ENCODE measurements at regions not wholly inside any gene's neighbourhood (a gene's known extent, or its start where the extent isn't known, plus 50 kb on each side); places are given as distances from the start of the nearest gene placed in this dataset.

DNA sequence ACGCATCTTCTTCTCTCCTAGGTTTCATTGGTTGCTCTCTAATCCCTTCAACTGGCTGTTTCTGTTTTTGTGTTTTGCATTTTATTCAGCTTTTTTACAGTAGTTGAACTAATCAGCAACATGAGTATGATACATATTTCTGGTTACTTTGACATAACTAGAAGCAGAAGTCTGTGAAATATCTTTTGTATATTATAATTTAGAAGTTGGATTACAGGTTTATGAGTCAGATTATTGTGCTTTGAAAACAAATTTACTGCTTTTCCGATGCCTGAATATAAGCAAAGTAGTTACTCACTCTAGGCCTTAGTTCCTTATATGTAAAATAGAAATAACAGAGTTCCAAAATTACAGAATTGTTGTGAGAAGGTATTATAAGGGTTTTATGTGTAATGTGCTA lies 96.2 kb upstream of the MEOX2 start:
- Mint-ChIP-seq H3K27ac (ENCODE audit: unreplicated experiment) (no peak overlapping the region), H3K36me3 (ENCODE audit: low read depth, unreplicated experiment) (no peaks in the 10 kb centered on the region)
- TF ChIP-seq, protein P1, sequence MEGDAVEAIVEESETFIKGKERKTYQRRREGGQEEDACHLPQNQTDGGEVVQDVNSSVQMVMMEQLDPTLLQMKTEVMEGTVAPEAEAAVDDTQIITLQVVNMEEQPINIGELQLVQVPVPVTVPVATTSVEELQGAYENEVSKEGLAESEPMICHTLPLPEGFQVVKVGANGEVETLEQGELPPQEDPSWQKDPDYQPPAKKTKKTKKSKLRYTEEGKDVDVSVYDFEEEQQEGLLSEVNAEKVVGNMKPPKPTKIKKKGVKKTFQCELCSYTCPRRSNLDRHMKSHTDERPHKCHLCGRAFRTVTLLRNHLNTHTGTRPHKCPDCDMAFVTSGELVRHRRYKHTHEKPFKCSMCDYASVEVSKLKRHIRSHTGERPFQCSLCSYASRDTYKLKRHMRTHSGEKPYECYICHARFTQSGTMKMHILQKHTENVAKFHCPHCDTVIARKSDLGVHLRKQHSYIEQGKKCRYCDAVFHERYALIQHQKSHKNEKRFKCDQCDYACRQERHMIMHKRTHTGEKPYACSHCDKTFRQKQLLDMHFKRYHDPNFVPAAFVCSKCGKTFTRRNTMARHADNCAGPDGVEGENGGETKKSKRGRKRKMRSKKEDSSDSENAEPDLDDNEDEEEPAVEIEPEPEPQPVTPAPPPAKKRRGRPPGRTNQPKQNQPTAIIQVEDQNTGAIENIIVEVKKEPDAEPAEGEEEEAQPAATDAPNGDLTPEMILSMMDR (IDR thresholded peaks at IDR 0.05; ENCODE audit: insufficient read depth, low read depth, low read length), result no peak
- no peak for TF ChIP-seq EZH2 (IDR thresholded peaks at IDR 0.05; ENCODE audit: insufficient read depth, low read length)

DNA sequence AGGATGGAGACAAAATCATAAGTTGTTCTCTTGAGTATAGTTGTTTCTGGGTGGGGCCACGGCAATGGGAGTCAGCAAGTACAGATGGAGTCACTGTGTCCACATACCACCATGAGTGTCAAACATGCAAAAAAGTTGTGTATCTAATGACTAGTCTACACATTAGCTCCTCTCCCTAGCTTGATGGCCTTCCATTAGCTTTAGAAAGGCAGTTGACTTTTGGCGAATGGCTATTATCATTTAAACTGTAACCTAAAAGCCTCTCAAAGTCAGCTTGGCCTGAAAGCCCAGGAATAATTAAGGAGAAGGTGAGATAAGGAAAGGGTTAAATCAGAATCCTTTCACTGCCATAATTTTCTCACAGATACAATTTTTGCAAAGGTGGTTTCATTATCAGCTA lies 95.5 kb upstream of the MEOX2 start:
- Histone ChIP-seq H3K9ac (ENCODE audit: low read length) (no peak overlapping the region), H3K36me3 (ENCODE audit: insufficient read depth, low read length) (no peaks in the 10 kb centered on the region), H3K4me3 (ENCODE audit: insufficient read depth, low read depth, low read length) (no peak overlapping the region), H4K20me1 (ENCODE audit: insufficient read depth, low read length) (no peaks in the 10 kb centered on the region), H3K4me2 (ENCODE audit: low read length) (no peak overlapping the region), H3K79me2 (ENCODE audit: insufficient read depth, low read length) (no peaks in the 10 kb centered on the region), H3K4me1 (ENCODE audit: insufficient read depth, low read length) (no peaks in the 10 kb centered on the region), H3K27ac (ENCODE audit: low read depth, low read length) (no peak overlapping the region), H2AFZ (ENCODE audit: low read depth, low read length) (no peak overlapping the region), H3K27me3 (ENCODE audit: insufficient read depth, low read length) (no peaks in the 10 kb centered on the region), H3K9me3 (ENCODE audit: insufficient read depth, low read depth, low read length) (no peaks in the 10 kb centered on the region)
- no peaks in the 10 kb centered on the region for H3K36me3 Mint-ChIP-seq (ENCODE audit: low read depth, unreplicated experiment)
- DNase-seq (ENCODE audit: low read depth) (no peak), FAIRE-seq (no peak)
- H3K9me3 Mint-ChIP-seq (ENCODE audit: unreplicated experiment), result no peaks in the 10 kb centered on the region
- no peaks in the 10 kb centered on the region for H3K27me3 Mint-ChIP-seq (ENCODE audit: low read depth, unreplicated experiment)
- TF ChIP-seq EZH2 (IDR thresholded peaks at IDR 0.05; ENCODE audit: insufficient read depth, low read length), result no peak
- TF ChIP-seq, protein P1 (IDR thresholded peaks at IDR 0.05; ENCODE audit: insufficient read depth, low read depth, low read length), result no peak
- peaks cover 15% of the 10 kb centered on the region for H3K4me1 Mint-ChIP-seq (ENCODE audit: low read depth, unreplicated experiment)
- no peak overlapping the region for H3K4me3 Mint-ChIP-seq (ENCODE audit: unreplicated experiment)
- H3K27ac Mint-ChIP-seq (ENCODE audit: unreplicated experiment), result no peak overlapping the region

More for the DNA sequence above, 96.2 kb upstream of the MEOX2 start:
- H3K79me2 ChIP-seq (ENCODE audit: insufficient read depth, low read length), result no peaks in the 10 kb centered on the region
- no peak for DNase-seq (ENCODE audit: low read depth)
- H2AFZ ChIP-seq (ENCODE audit: low read depth, low read length), result no peak overlapping the region
- H3K9ac ChIP-seq (ENCODE audit: low read length), result no peak overlapping the region
- FAIRE-seq, result no peak
- H3K36me3 ChIP-seq (ENCODE audit: insufficient read depth, low read length), result no peaks in the 10 kb centered on the region
- no peak overlapping the region for H3K4me3 ChIP-seq (ENCODE audit: insufficient read depth, low read depth, low read length)
- H3K4me1 Mint-ChIP-seq (ENCODE audit: low read depth, unreplicated experiment), result peaks cover 15% of the 10 kb centered on the region
- H3K27ac ChIP-seq (ENCODE audit: low read depth, low read length), result no peak overlapping the region
- H3K27me3 ChIP-seq (ENCODE audit: insufficient read depth, low read length), result no peaks in the 10 kb centered on the region
- H3K9me3 ChIP-seq (ENCODE audit: insufficient read depth, low read depth, low read length), result no peaks in the 10 kb centered on the region
- no peaks in the 10 kb centered on the region for H4K20me1 ChIP-seq (ENCODE audit: insufficient read depth, low read length)
- no peaks in the 10 kb centered on the region for H3K4me1 ChIP-seq (ENCODE audit: insufficient read depth, low read length)
- no peaks in the 10 kb centered on the region for H3K27me3 Mint-ChIP-seq (ENCODE audit: low read depth, unreplicated experiment)
- no peak overlapping the region for H3K4me2 ChIP-seq (ENCODE audit: low read length)
- H3K9me3 Mint-ChIP-seq (ENCODE audit: unreplicated experiment), result no peaks in the 10 kb centered on the region
- H3K4me3 Mint-ChIP-seq (ENCODE audit: unreplicated experiment), result no peak overlapping the region

DNA sequence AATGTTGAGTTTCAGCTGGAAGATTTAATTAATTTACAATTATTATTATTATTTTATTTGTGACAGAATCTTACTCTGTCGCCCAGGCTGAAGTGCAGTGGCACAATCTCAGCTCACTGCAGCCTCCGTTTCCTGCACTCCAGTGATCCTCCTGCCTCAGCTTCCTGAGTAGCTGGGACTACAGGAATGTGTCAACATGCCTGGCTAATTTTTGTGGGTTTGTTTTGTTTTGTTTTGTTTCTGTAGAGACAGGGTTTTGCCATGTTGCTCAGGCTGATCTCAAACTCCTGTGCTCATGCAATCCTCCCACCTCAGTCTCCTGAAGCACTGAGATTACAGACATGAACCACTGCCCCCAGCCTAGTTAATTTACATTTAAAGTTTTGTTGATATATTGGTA lies 93.8 kb upstream of the MEOX2 start:
- H3K4me1 ChIP-seq (ENCODE audit: insufficient read depth, low read length), result no peaks in the 10 kb centered on the region
- H3K9ac ChIP-seq (ENCODE audit: low read length), result no peak overlapping the region
- TF ChIP-seq, protein P1 (IDR thresholded peaks at IDR 0.05; ENCODE audit: insufficient read depth, low read depth, low read length), result no peak
- no peak for TF ChIP-seq EZH2 (IDR thresholded peaks at IDR 0.05; ENCODE audit: insufficient read depth, low read length)
- H3K9me3 ChIP-seq (ENCODE audit: insufficient read depth, low read depth, low read length), result no peaks in the 10 kb centered on the region
- no peaks in the 10 kb centered on the region for H3K27me3 ChIP-seq (ENCODE audit: insufficient read depth, low read length)
- H3K4me2 ChIP-seq (ENCODE audit: low read length), result no peak overlapping the region
- no peak overlapping the region for H3K4me3 Mint-ChIP-seq (ENCODE audit: unreplicated experiment)
- H2AFZ ChIP-seq (ENCODE audit: low read depth, low read length), result no peak overlapping the region
- H3K27ac Mint-ChIP-seq (ENCODE audit: unreplicated experiment), result peak overlapping the region; percentile 85
- H3K36me3 ChIP-seq (ENCODE audit: insufficient read depth, low read length), result no peaks in the 10 kb centered on the region
- no peak overlapping the region for H3K4me3 ChIP-seq (ENCODE audit: insufficient read depth, low read depth, low read length)
- no peak overlapping the region for H3K27ac ChIP-seq (ENCODE audit: low read depth, low read length)
- peaks cover 15% of the 10 kb centered on the region for H3K4me1 Mint-ChIP-seq (ENCODE audit: low read depth, unreplicated experiment)
- H3K9me3 Mint-ChIP-seq (ENCODE audit: unreplicated experiment), result no peaks in the 10 kb centered on the region
- no peaks in the 10 kb centered on the region for H4K20me1 ChIP-seq (ENCODE audit: insufficient read depth, low read length)
- DNase-seq (ENCODE audit: low read depth) (peak; percentile 17), FAIRE-seq (no peak)
- H3K36me3 Mint-ChIP-seq (ENCODE audit: low read depth, unreplicated experiment), result no peaks in the 10 kb centered on the region
- H3K79me2 ChIP-seq (ENCODE audit: insufficient read depth, low read length), result no peaks in the 10 kb centered on the region
- no peaks in the 10 kb centered on the region for H3K27me3 Mint-ChIP-seq (ENCODE audit: low read depth, unreplicated experiment)

Measured in astrocyte (in vitro differentiated cells and primary cell).